ENCODE measurements at regions not wholly inside any gene's neighbourhood (a gene's known extent, or its start where the extent isn't known, plus 50 kb on each side); places are given as distances from the start of the nearest gene placed in this dataset.

DNA sequence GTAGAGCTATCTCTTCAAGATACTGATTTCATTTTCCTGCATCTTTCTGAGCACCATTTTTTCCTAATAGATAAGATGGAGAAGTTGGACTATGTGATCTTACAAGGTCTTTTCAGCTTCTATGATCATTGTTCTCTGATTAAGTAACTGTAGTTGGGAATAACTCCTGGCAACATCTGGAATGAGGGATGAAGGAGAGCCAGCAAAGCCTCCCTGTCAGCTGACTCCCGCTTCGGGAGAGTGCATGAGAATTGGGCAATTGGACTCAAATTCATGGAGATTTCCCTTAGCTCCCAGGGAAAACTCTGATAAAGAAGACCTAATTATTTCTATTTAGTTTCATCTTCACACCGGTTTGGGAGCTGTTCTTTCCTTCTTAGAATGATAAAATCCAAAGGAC is 146.1 kb downstream of the CCDC71L start:
- Histone ChIP-seq H3K36me3 (ENCODE audit: control insufficient read depth, insufficient read depth, low read length) (no peaks in the 10 kb centered on the region), H3K27me3 (ENCODE audit: control insufficient read depth, insufficient read depth, low read length) (peaks cover 3% of the 10 kb centered on the region), H3K4me3 (ENCODE audit: low read depth, low read length) (no peak overlapping the region)
- no peak for DNase-seq (ENCODE audit: low read depth)
- TF ChIP-seq, protein P1, sequence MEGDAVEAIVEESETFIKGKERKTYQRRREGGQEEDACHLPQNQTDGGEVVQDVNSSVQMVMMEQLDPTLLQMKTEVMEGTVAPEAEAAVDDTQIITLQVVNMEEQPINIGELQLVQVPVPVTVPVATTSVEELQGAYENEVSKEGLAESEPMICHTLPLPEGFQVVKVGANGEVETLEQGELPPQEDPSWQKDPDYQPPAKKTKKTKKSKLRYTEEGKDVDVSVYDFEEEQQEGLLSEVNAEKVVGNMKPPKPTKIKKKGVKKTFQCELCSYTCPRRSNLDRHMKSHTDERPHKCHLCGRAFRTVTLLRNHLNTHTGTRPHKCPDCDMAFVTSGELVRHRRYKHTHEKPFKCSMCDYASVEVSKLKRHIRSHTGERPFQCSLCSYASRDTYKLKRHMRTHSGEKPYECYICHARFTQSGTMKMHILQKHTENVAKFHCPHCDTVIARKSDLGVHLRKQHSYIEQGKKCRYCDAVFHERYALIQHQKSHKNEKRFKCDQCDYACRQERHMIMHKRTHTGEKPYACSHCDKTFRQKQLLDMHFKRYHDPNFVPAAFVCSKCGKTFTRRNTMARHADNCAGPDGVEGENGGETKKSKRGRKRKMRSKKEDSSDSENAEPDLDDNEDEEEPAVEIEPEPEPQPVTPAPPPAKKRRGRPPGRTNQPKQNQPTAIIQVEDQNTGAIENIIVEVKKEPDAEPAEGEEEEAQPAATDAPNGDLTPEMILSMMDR (IDR thresholded peaks at IDR 0.05; ENCODE audit: insufficient read depth, low read length, severe bottlenecking), result no peak
- no peak for FAIRE-seq

DNA sequence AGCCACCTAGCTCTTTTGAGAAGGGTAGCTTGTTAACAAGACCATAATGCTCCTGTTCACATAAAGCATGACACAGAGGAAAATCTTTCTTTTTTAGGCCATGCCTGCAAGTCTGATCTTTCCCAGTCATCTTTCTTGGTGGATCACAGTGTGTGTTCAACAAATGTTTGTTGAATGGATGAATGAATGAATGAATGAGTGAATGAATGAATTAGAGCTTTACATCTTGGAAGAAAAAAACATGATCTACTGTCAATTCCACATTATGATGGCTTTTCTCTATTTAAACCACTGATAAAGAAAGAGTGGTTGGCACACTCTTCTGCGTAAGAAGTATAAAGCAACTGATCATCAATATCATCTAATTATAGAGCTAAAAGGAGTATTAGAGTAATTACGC is 148.7 kb downstream of the CCDC71L start:
- no peak for FAIRE-seq
- DNase-seq (ENCODE audit: low read depth), result no peak
- Histone ChIP-seq H3K27me3 (ENCODE audit: control insufficient read depth, insufficient read depth, low read length) (peaks cover 2% of the 10 kb centered on the region), H3K36me3 (ENCODE audit: control insufficient read depth, insufficient read depth, low read length) (no peaks in the 10 kb centered on the region), H3K4me3 (ENCODE audit: low read depth, low read length) (no peak overlapping the region)
- TF ChIP-seq, protein P1 (IDR thresholded peaks at IDR 0.05; ENCODE audit: insufficient read depth, low read length, severe bottlenecking), result no peak

DNA sequence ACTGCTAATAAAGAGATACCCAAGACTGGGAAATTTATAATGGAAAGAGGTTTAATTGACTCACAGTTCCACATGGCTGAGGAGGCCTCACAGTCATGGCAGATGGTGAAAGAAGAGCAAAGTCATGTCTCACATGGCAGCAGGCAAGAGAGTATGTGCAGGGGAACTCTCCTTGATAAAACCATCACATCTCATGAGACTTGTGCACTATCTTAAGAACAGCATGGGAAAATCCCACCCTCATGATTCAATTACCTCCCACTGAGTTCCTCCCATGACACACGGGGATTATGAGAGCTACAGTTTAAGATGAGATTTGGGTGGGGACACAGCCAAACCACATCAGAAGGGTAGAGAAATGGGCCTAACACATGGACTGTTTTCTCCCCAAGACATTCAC is 156.3 kb downstream of the CCDC71L start:
- DNase-seq (ENCODE audit: low read depth) (no peak), FAIRE-seq (no peak)
- no peak overlapping the region for H3K4me3 ChIP-seq (ENCODE audit: low read depth, low read length)
- no peaks in the 10 kb centered on the region for H3K36me3 ChIP-seq (ENCODE audit: control insufficient read depth, insufficient read depth, low read length)
- H3K27me3 ChIP-seq (ENCODE audit: control insufficient read depth, insufficient read depth, low read length), result no peaks in the 10 kb centered on the region
- TF ChIP-seq, protein P1 (IDR thresholded peaks at IDR 0.05; ENCODE audit: insufficient read depth, low read length, severe bottlenecking), result no peak

DNA sequence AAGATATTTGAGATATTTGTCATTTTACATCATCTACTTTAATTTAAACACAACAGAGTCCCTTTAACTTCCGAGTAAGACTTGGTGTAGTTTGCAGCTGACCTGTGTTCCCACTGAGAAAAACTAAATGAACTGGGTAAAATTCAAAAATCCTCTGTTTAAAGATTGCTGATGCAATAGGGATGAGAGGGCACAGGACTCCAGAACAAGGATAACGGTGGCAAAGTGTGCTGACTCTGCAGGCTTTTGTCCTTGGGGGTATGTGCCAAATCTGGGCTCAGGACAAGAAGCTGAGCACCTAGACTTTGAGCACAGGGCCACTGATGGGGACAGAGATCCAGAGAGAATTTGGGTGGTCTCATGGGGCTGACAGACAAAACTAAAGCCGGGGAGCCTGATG is 156.8 kb downstream of the CCDC71L start:
- FAIRE-seq, result no peak
- no peak for DNase-seq (ENCODE audit: low read depth)

DNA sequence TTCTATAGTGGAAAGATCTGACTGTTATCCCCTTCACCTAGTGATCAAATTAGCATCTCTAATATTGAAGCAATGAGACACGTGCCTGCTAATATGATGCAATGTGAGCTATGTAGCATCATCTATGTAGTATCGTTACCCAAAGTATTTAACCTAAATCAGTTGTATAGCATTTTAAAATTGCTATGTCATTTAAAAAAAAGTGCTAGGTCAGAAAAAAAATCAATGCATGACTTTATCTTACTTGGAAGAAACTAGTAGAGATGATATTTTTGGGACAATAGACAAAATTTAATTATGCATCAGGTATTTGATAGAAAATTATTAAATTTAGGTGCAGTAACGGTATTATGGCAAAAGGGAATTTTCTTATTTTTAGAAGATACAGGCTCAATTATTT is 157.3 kb downstream of the CCDC71L start:
- FAIRE-seq, result no peak
- H3K27me3 ChIP-seq (ENCODE audit: control insufficient read depth, insufficient read depth, low read length), result no peaks in the 10 kb centered on the region
- DNase-seq (ENCODE audit: low read depth), result no peak
- TF ChIP-seq, protein P1 (IDR thresholded peaks at IDR 0.05; ENCODE audit: insufficient read depth, low read length, severe bottlenecking), result no peak
- no peaks in the 10 kb centered on the region for H3K36me3 ChIP-seq (ENCODE audit: control insufficient read depth, insufficient read depth, low read length)
- no peak overlapping the region for H3K4me3 ChIP-seq (ENCODE audit: low read depth, low read length)

More for the DNA sequence above, 156.8 kb downstream of the CCDC71L start:
- TF ChIP-seq, protein P1 (IDR thresholded peaks at IDR 0.05; ENCODE audit: insufficient read depth, low read length, severe bottlenecking), result no peak
- Histone ChIP-seq H3K27me3 (ENCODE audit: control insufficient read depth, insufficient read depth, low read length) (no peaks in the 10 kb centered on the region), H3K4me3 (ENCODE audit: low read depth, low read length) (no peak overlapping the region), H3K36me3 (ENCODE audit: control insufficient read depth, insufficient read depth, low read length) (no peaks in the 10 kb centered on the region)
